ENCODE measurements at regions not wholly inside any gene's neighbourhood (a gene's known extent, or its start where the extent isn't known, plus 50 kb on each side); places are given as distances from the start of the nearest gene placed in this dataset.

GRCh38 chr2:183339311-183339710 is 215.1 kb downstream of the NUP35 start:
- no peak for ATAC-seq (ENCODE audit: insufficient number of reproducible peaks, low FRiP score, low read depth)

GRCh38 chr2:183341057-183341456 is 216.8 kb downstream of the NUP35 start:
- no peak for TF ChIP-seq CTCF (IDR thresholded peaks at IDR 0.05)
- no peak overlapping the region for H3K4me3 ChIP-seq
- ATAC-seq (ENCODE audit: insufficient number of reproducible peaks, low FRiP score, low read depth) (no peak), DNase-seq (ENCODE audit: low spot score) (no peak)
- H3K36me3 ChIP-seq, result no peaks in the 10 kb centered on the region
- no peaks in the 10 kb centered on the region for H3K9me3 ChIP-seq
- no peak overlapping the region for H3K27ac ChIP-seq
- H3K4me1 ChIP-seq (ENCODE audit: control insufficient read depth in 1 of 2, low read depth in 2 of 2), result no peaks in the 10 kb centered on the region
- H3K27me3 ChIP-seq (replicated peaks; ENCODE audit: insufficient read depth), result no peaks in the 10 kb centered on the region

More at GRCh38 chr2:183339311-183339710, 215.1 kb downstream of the NUP35 start:
- no peak for TF ChIP-seq CTCF (IDR thresholded peaks at IDR 0.05)
- no peak overlapping the region for H3K4me3 ChIP-seq
- no peak for DNase-seq (ENCODE audit: low spot score)
- H3K27ac ChIP-seq, result no peak overlapping the region
- H3K36me3 ChIP-seq, result no peaks in the 10 kb centered on the region
- H3K4me1 ChIP-seq (ENCODE audit: control insufficient read depth in 1 of 2, low read depth in 2 of 2), result no peaks in the 10 kb centered on the region
- H3K9me3 ChIP-seq, result no peaks in the 10 kb centered on the region
- no peaks in the 10 kb centered on the region for H3K27me3 ChIP-seq (replicated peaks; ENCODE audit: insufficient read depth)

- Histone ChIP-seq H3K9me3 (no peaks in the 10 kb centered on the region), H3K27me3 (replicated peaks; ENCODE audit: insufficient read depth) (no peaks in the 10 kb centered on the region), H3K4me3 (no peak overlapping the region), H3K27ac (no peak overlapping the region), H3K4me1 (ENCODE audit: control insufficient read depth in 1 of 2, low read depth in 2 of 2) (no peaks in the 10 kb centered on the region), H3K36me3 (no peaks in the 10 kb centered on the region)
- DNase-seq (ENCODE audit: low spot score), result no peak
- no peak for TF ChIP-seq CTCF (IDR thresholded peaks at IDR 0.05)
- no peak for ATAC-seq (ENCODE audit: insufficient number of reproducible peaks, low FRiP score, low read depth)
Observed at GRCh38 chr2:183347969-183348368, 223.7 kb downstream of the NUP35 start.

- H3K27ac ChIP-seq, result no peak overlapping the region
- H3K4me3 ChIP-seq, result no peak overlapping the region
- H3K9me3 ChIP-seq, result no peaks in the 10 kb centered on the region
- DNase-seq (ENCODE audit: low spot score) (no peak), ATAC-seq (ENCODE audit: insufficient number of reproducible peaks, low FRiP score, low read depth) (no peak)
- H3K4me1 ChIP-seq (ENCODE audit: control insufficient read depth in 1 of 2, low read depth in 2 of 2), result no peaks in the 10 kb centered on the region
- TF ChIP-seq CTCF (IDR thresholded peaks at IDR 0.05), result no peak
- no peaks in the 10 kb centered on the region for H3K27me3 ChIP-seq (replicated peaks; ENCODE audit: insufficient read depth)
- no peaks in the 10 kb centered on the region for H3K36me3 ChIP-seq
Observed at GRCh38 chr2:183348492-183348891, 224.2 kb downstream of the NUP35 start.

- H3K4me3 ChIP-seq, result no peak overlapping the region
- no peak for ATAC-seq (ENCODE audit: insufficient number of reproducible peaks, low FRiP score, low read depth)
- no peaks in the 10 kb centered on the region for H3K27me3 ChIP-seq (replicated peaks; ENCODE audit: insufficient read depth)
- no peak for DNase-seq (ENCODE audit: low spot score)
- TF ChIP-seq CTCF (IDR thresholded peaks at IDR 0.05), result no peak
- H3K27ac ChIP-seq, result no peak overlapping the region
- H3K4me1 ChIP-seq (ENCODE audit: control insufficient read depth in 1 of 2, low read depth in 2 of 2), result no peaks in the 10 kb centered on the region
- H3K36me3 ChIP-seq, result no peaks in the 10 kb centered on the region
- H3K9me3 ChIP-seq, result no peaks in the 10 kb centered on the region
Observed at GRCh38 chr2:183349091-183349490, 224.8 kb downstream of the NUP35 start.
